ENCODE measurements at regions not wholly inside any gene's neighbourhood (a gene's known extent, or its start where the extent isn't known, plus 50 kb on each side); places are given as distances from the start of the nearest gene placed in this dataset.

DNA sequence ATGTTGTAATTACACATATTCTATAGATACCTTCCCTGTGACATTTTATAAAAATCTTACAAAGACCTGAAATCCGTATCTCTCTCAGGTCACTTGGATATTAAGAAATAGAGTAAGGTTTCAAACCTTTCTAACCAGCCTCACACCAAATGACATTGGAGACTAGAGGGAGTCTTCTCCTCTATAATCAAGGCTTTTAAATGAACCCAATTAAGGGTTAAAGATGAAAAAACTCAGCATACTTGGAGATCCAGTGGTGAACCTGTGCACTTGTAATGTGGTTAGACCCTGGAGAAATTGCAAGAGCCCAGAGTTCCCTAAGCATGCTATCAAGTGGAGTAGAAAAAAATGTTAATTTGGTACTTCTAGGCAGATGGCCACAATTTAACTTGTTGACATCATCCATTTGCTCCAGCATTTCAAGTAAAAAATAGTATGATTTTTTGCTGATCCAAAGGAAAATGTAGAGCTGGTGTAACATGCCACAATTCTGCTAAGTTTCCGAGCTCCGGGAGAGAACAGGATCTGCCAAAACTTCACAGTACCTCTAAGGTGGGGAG, 554.1 kb upstream of the MIR17HG start:
- TF ChIP-seq, protein P1, sequence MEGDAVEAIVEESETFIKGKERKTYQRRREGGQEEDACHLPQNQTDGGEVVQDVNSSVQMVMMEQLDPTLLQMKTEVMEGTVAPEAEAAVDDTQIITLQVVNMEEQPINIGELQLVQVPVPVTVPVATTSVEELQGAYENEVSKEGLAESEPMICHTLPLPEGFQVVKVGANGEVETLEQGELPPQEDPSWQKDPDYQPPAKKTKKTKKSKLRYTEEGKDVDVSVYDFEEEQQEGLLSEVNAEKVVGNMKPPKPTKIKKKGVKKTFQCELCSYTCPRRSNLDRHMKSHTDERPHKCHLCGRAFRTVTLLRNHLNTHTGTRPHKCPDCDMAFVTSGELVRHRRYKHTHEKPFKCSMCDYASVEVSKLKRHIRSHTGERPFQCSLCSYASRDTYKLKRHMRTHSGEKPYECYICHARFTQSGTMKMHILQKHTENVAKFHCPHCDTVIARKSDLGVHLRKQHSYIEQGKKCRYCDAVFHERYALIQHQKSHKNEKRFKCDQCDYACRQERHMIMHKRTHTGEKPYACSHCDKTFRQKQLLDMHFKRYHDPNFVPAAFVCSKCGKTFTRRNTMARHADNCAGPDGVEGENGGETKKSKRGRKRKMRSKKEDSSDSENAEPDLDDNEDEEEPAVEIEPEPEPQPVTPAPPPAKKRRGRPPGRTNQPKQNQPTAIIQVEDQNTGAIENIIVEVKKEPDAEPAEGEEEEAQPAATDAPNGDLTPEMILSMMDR (IDR thresholded peaks at IDR 0.05; ENCODE audit: low read depth, low read length, poor library complexity, severe bottlenecking): no peak
- no peak for TF ChIP-seq EZH2phosphoT487 (IDR thresholded peaks at IDR 0.05; ENCODE audit: borderline replicate concordance, low read length)
